ENCODE measurements at regions not wholly inside any gene's neighbourhood (a gene's known extent, or its start where the extent isn't known, plus 50 kb on each side); places are given as distances from the start of the nearest gene placed in this dataset.

- H3K9ac ChIP-seq (ENCODE audit: low read depth, low read length): no peak overlapping the region
- peaks cover 10% of the 10 kb centered on the region for H3K4me1 ChIP-seq (ENCODE audit: control insufficient read depth, insufficient read depth, low read length)
- no peaks in the 10 kb centered on the region for H3K36me3 ChIP-seq (ENCODE audit: control insufficient read depth, insufficient read depth, low read length)
- H3K4me3 ChIP-seq (ENCODE audit: low read depth, low read length): no peak overlapping the region
- H3K9me3 ChIP-seq (ENCODE audit: control insufficient read depth, insufficient read depth, low read length): no peaks in the 10 kb centered on the region
- no peaks in the 10 kb centered on the region for H3K27me3 ChIP-seq (ENCODE audit: control insufficient read depth, insufficient read depth, low read length)
Observed at GRCh38 chr22:34946339-34946985, 119.5 kb upstream of the ISX start.

DNA sequence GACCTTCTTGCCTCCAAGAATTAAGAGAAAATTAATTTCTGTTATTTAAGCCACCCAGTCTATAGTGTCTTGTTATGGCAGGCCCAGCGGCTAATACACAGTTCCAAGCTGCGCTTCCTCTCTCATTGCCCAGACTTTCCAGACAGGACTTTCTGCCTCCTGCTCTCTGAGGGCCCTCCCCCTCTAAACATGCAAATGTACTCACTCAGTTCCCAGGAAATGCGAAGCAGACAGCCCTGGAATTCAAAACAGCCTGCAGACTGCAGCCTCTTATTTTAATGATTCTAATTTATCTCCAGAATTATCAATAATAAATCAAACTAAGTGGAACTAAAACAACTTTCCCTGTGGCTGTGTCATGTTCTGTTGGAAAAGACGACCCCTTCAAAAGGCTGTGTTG, 115.5 kb upstream of the ISX start:
- Histone ChIP-seq H3K4me3 (ENCODE audit: low read depth, low read length) (no peak overlapping the region), H3K9me3 (ENCODE audit: control insufficient read depth, insufficient read depth, low read length) (no peaks in the 10 kb centered on the region), H3K27me3 (ENCODE audit: control insufficient read depth, insufficient read depth, low read length) (no peaks in the 10 kb centered on the region), H3K9ac (ENCODE audit: low read depth, low read length) (no peak overlapping the region), H3K4me1 (ENCODE audit: control insufficient read depth, insufficient read depth, low read length) (peaks cover 10% of the 10 kb centered on the region), H3K36me3 (ENCODE audit: control insufficient read depth, insufficient read depth, low read length) (no peaks in the 10 kb centered on the region)

DNA sequence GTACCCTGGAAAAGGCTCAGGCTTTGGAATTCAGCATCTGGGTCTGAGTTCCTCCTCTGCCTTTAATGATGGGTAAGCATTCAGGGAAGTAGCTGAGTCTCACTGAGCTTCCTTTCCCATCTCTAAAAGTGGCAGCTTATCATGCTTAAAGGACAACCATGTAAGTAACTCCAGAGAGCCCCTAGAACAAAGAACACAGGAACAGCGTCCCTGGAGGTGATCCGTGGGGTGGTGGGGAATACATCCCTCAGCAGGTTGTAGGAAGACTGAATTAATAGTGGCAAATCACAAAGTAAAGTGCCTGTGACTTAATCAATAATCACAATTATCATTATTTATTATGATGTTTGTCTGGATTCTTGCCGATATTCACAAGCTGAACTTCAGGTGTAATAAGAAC, 114.7 kb upstream of the ISX start:
- H3K36me3 ChIP-seq (ENCODE audit: control insufficient read depth, insufficient read depth, low read length): no peaks in the 10 kb centered on the region
- H3K4me3 ChIP-seq (ENCODE audit: low read depth, low read length): no peak overlapping the region
- no peak overlapping the region for H3K9ac ChIP-seq (ENCODE audit: low read depth, low read length)
- no peaks in the 10 kb centered on the region for H3K9me3 ChIP-seq (ENCODE audit: control insufficient read depth, insufficient read depth, low read length)
- H3K4me1 ChIP-seq (ENCODE audit: control insufficient read depth, insufficient read depth, low read length): peaks cover 10% of the 10 kb centered on the region
- no peaks in the 10 kb centered on the region for H3K27me3 ChIP-seq (ENCODE audit: control insufficient read depth, insufficient read depth, low read length)

DNA sequence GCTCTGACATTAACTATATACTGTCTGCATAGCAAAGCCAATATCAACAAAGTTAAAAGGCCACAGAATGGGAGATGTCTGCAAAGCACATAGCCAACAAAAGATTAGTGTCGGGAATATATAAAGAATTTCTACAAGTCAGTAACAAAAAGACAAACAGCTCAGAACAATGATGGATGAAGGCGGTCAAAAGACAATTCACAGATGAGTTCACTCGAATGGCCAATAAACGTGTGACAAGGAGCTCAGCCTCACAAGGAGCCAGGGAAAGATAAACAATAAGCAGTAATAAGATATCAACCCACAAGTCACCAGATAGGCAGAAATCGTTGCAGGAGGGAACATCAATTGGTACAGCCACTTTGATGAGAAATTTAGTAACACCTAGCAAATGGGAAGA, 106.0 kb upstream of the ISX start:
- Histone ChIP-seq H3K9ac (ENCODE audit: low read depth, low read length) (no peak overlapping the region), H3K36me3 (ENCODE audit: control insufficient read depth, insufficient read depth, low read length) (no peaks in the 10 kb centered on the region), H3K27me3 (ENCODE audit: control insufficient read depth, insufficient read depth, low read length) (no peaks in the 10 kb centered on the region), H3K4me3 (ENCODE audit: low read depth, low read length) (no peak overlapping the region), H3K9me3 (ENCODE audit: control insufficient read depth, insufficient read depth, low read length) (no peaks in the 10 kb centered on the region), H3K4me1 (ENCODE audit: control insufficient read depth, insufficient read depth, low read length) (no peaks in the 10 kb centered on the region)

- Histone ChIP-seq H3K4me3 (ENCODE audit: low read depth, low read length) (no peak overlapping the region), H3K9ac (ENCODE audit: low read depth, low read length) (no peak overlapping the region), H3K4me1 (ENCODE audit: control insufficient read depth, insufficient read depth, low read length) (peaks cover under 1% of the 10 kb centered on the region), H3K27me3 (ENCODE audit: control insufficient read depth, insufficient read depth, low read length) (no peaks in the 10 kb centered on the region), H3K36me3 (ENCODE audit: control insufficient read depth, insufficient read depth, low read length) (no peaks in the 10 kb centered on the region), H3K9me3 (ENCODE audit: control insufficient read depth, insufficient read depth, low read length) (no peaks in the 10 kb centered on the region)
Observed at GRCh38 chr22:34966980-34967565, 98.9 kb upstream of the ISX start.

DNA sequence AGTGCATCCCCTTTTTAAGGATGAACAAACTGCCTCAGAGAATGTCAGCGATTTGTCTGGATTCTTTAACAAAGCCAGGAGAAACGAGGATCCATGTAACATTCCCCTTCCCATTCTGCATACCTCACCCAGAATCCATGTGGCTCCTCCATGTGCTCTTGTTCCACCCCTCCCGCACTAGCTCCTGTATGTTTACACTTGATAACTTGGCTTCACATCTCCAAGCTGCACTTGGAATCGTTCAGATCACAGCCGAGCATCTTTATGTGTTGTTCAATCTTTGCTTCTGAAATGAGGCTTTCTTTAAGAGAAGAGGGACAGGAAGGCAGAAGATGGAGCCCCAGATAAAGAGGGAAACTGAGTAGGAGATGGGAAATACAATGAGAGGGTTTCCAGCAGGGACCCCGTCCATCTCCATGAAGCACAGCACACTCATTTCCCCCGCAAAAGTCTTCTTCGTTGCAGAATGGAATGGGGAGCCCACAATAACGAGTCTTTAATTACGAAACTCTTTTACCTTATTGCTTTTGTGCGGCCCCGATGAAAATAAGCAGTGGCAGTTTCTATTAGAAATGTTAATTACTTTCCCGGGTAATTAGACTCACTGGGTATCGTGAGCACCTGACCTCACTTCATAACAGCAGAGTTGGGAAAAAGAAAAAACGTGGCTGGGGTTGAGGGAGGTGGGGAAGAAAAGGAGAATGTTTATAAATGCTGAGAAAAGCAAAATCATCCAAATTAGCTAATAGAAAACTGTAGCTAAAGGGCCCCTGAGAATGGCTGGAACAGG, 96.8 kb upstream of the ISX start:
- peaks cover 9% of the 10 kb centered on the region for H3K4me1 ChIP-seq (ENCODE audit: control insufficient read depth, insufficient read depth, low read length)

DNA sequence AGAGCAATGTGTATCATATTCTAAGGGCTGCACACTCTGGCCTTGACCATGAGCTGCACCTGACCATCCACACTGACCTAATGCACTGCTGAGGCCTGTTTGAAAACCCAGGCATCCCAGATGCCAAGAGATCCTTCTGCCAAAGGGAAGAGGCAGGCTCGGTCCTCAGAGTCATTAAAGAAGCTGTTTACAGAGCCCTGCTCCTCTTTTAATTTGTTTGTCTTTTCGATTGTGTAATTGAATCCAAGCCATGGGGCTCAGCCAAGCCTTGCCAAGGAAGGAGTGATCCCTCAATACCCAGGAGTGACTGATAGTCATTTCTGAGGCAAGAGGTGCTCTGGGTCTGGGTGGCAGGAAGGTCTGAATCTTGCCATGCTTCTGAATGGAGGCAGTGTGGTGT, 94.5 kb upstream of the ISX start:
- Histone ChIP-seq H3K9ac (ENCODE audit: low read depth, low read length) (no peak overlapping the region), H3K4me3 (ENCODE audit: low read depth, low read length) (no peak overlapping the region), H3K27me3 (ENCODE audit: control insufficient read depth, insufficient read depth, low read length) (no peaks in the 10 kb centered on the region), H3K36me3 (ENCODE audit: control insufficient read depth, insufficient read depth, low read length) (no peaks in the 10 kb centered on the region), H3K4me1 (ENCODE audit: control insufficient read depth, insufficient read depth, low read length) (peaks cover 9% of the 10 kb centered on the region), H3K9me3 (ENCODE audit: control insufficient read depth, insufficient read depth, low read length) (no peaks in the 10 kb centered on the region)

More for the DNA sequence above, 96.8 kb upstream of the ISX start:
- Histone ChIP-seq H3K9me3 (ENCODE audit: control insufficient read depth, insufficient read depth, low read length) (no peaks in the 10 kb centered on the region), H3K9ac (ENCODE audit: low read depth, low read length) (no peak overlapping the region), H3K27me3 (ENCODE audit: control insufficient read depth, insufficient read depth, low read length) (no peaks in the 10 kb centered on the region), H3K36me3 (ENCODE audit: control insufficient read depth, insufficient read depth, low read length) (no peaks in the 10 kb centered on the region), H3K4me3 (ENCODE audit: low read depth, low read length) (no peak overlapping the region)

DNA sequence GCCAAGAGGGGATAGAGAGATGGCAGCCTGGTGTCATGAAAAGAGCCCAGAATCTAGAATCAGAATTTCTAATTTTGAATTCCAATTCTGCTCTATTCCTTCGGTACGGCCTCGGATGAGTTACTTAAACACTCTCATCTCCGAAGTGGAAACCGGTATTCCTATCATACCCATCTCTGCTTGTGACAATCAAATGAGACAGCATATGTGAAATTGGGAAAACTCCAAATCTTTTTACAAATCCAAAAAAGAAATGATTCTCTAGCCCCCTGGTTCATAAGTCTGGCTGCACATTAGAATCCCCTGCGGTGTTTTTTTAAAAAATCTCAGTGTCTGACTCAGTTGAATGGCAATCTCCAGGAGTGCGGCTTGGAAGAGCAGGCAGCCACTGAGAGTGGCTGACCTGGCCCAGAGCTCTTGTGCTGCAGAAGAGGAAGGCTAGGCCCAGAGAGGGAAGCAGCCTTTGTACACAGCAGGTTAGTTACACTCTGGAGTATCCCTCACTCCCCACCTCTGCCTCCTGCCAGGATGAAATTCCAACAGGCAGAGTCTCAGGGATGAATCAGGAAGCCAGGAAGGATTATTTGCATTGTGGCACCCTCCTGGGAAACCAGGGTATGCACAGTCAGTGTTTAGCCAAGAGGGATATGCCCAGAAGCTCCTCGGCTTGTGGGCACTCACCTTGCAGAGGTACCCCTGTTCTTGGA, 93.6 kb upstream of the ISX start:
- H3K4me3 ChIP-seq (ENCODE audit: low read depth, low read length): no peak overlapping the region
- H3K36me3 ChIP-seq (ENCODE audit: control insufficient read depth, insufficient read depth, low read length): no peaks in the 10 kb centered on the region
- no peaks in the 10 kb centered on the region for H3K27me3 ChIP-seq (ENCODE audit: control insufficient read depth, insufficient read depth, low read length)
- H3K9ac ChIP-seq (ENCODE audit: low read depth, low read length): no peak overlapping the region
- no peaks in the 10 kb centered on the region for H3K9me3 ChIP-seq (ENCODE audit: control insufficient read depth, insufficient read depth, low read length)
- peaks cover 9% of the 10 kb centered on the region for H3K4me1 ChIP-seq (ENCODE audit: control insufficient read depth, insufficient read depth, low read length)

DNA sequence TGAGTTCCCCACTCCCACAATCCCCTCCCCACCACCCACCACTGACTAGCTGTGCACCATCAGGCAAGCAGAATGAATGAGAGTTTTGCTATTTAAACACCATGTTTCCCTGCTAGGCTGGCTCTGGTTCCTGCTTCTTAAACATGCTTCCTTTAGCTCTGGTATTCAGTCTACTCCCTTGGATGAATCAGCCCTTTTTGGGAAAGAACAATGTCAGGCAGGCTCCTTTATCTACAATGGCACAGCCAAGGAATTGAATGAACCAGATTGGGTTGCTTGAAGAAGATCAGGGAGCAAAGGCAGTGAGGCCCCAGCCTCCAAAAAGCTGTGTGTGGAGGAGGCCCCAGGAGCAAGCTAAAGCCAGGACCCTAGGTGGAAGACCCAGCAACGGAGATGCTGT, 92.9 kb upstream of the ISX start:
- H3K9ac ChIP-seq (ENCODE audit: low read depth, low read length): no peak overlapping the region
- no peaks in the 10 kb centered on the region for H3K27me3 ChIP-seq (ENCODE audit: control insufficient read depth, insufficient read depth, low read length)
- H3K36me3 ChIP-seq (ENCODE audit: control insufficient read depth, insufficient read depth, low read length): no peaks in the 10 kb centered on the region
- no peak overlapping the region for H3K4me3 ChIP-seq (ENCODE audit: low read depth, low read length)
- peaks cover 9% of the 10 kb centered on the region for H3K4me1 ChIP-seq (ENCODE audit: control insufficient read depth, insufficient read depth, low read length)
- no peaks in the 10 kb centered on the region for H3K9me3 ChIP-seq (ENCODE audit: control insufficient read depth, insufficient read depth, low read length)

GRCh38 chr22:34973926-34974325, 92.0 kb upstream of the ISX start:
- H3K4me1 ChIP-seq (ENCODE audit: control insufficient read depth, insufficient read depth, low read length): peaks cover 9% of the 10 kb centered on the region
- H3K4me3 ChIP-seq (ENCODE audit: low read depth, low read length): no peak overlapping the region
- H3K36me3 ChIP-seq (ENCODE audit: control insufficient read depth, insufficient read depth, low read length): no peaks in the 10 kb centered on the region
- H3K9me3 ChIP-seq (ENCODE audit: control insufficient read depth, insufficient read depth, low read length): no peaks in the 10 kb centered on the region
- no peak overlapping the region for H3K9ac ChIP-seq (ENCODE audit: low read depth, low read length)
- no peaks in the 10 kb centered on the region for H3K27me3 ChIP-seq (ENCODE audit: control insufficient read depth, insufficient read depth, low read length)

DNA sequence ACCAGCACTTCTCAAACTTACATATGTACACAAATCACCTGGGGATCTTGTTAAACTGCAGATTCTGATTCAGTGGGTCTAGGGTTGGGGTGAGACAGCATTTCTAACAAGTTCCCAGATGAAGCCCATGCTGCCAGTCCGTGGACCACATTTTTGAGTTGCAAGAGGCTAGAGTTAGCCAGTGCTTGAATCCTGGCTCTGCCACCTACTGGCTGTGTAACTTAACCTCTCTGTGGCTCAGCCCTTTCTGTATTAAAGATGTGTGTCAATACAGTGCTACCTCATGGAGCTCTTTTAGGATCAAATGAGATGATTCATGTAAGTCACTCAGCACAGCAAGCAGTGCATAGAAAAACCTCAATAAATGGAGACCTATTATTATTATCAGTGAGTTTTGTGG, 90.2 kb upstream of the ISX start:
- Histone ChIP-seq H3K27me3 (ENCODE audit: control insufficient read depth, insufficient read depth, low read length) (no peaks in the 10 kb centered on the region), H3K4me1 (ENCODE audit: control insufficient read depth, insufficient read depth, low read length) (peaks cover 9% of the 10 kb centered on the region), H3K9ac (ENCODE audit: low read depth, low read length) (no peak overlapping the region), H3K9me3 (ENCODE audit: control insufficient read depth, insufficient read depth, low read length) (no peaks in the 10 kb centered on the region), H3K36me3 (ENCODE audit: control insufficient read depth, insufficient read depth, low read length) (no peaks in the 10 kb centered on the region), H3K4me3 (ENCODE audit: low read depth, low read length) (no peak overlapping the region)
